ENCODE measurements at regions not wholly inside any gene's neighbourhood (a gene's known extent, or its start where the extent isn't known, plus 50 kb on each side); places are given as distances from the start of the nearest gene placed in this dataset.
"Not testable (repeated sequence)": the region's sequence is repeated elsewhere in the genome, so short reads cannot be mapped to it uniquely, and the experiment has no call there.

- Histone ChIP-seq H3K4me2 (ENCODE audit: insufficient read depth, low read length) (no peak overlapping the region), H3K79me2 (ENCODE audit: insufficient read depth, low read length) (no peaks in the 10 kb centered on the region), H3K4me3 (ENCODE audit: insufficient read depth, low read length) (no peak overlapping the region), H3K9me3 (ENCODE audit: low read depth, low read length) (no peaks in the 10 kb centered on the region), H4K20me1 (ENCODE audit: insufficient read depth, low read length) (no peaks in the 10 kb centered on the region), H3K36me3 (ENCODE audit: insufficient read depth, low read length) (no peaks in the 10 kb centered on the region), H2AFZ (ENCODE audit: low read length) (no peak overlapping the region), H3K27ac (ENCODE audit: low read depth, low read length) (no peak overlapping the region), H3K27me3 (ENCODE audit: insufficient read depth, low read length) (no peaks in the 10 kb centered on the region), H3K4me1 (ENCODE audit: insufficient read depth, low read length) (no peaks in the 10 kb centered on the region)
- no peak for TF ChIP-seq CTCF (IDR thresholded peaks at IDR 0.05; ENCODE audit: extremely low read depth, low read depth, low read length)
- DNase-seq (ENCODE audit: insufficient read length, low spot score, missing footprints), result peak; percentile 66
These were observed 89.1 kb downstream of the LARP7 start for GRCh38 chr4:112726041-112726440.

- not testable (repeated sequence) for H3K9me3 ChIP-seq (ENCODE audit: low read depth, low read length); H3K4me2 ChIP-seq (ENCODE audit: insufficient read depth, low read length); H3K36me3 ChIP-seq (ENCODE audit: insufficient read depth, low read length); H3K79me2 ChIP-seq (ENCODE audit: insufficient read depth, low read length); H3K27me3 ChIP-seq (ENCODE audit: insufficient read depth, low read length); H2AFZ ChIP-seq (ENCODE audit: low read length); DNase-seq (ENCODE audit: insufficient read length, low spot score, missing footprints); H4K20me1 ChIP-seq (ENCODE audit: insufficient read depth, low read length); H3K27ac ChIP-seq (ENCODE audit: low read depth, low read length); H3K4me1 ChIP-seq (ENCODE audit: insufficient read depth, low read length); H3K4me3 ChIP-seq (ENCODE audit: insufficient read depth, low read length)
These were observed 90.8 kb downstream of the LARP7 start for GRCh38 chr4:112727728-112728127.

- Histone ChIP-seq H3K9me3 (ENCODE audit: low read depth, low read length) (no peaks in the 10 kb centered on the region), H3K79me2 (ENCODE audit: insufficient read depth, low read length) (no peaks in the 10 kb centered on the region), H3K27ac (ENCODE audit: low read depth, low read length) (no peak overlapping the region), H3K36me3 (ENCODE audit: insufficient read depth, low read length) (no peaks in the 10 kb centered on the region), H4K20me1 (ENCODE audit: insufficient read depth, low read length) (no peaks in the 10 kb centered on the region), H3K4me3 (ENCODE audit: insufficient read depth, low read length) (no peak overlapping the region), H3K4me2 (ENCODE audit: insufficient read depth, low read length) (no peak overlapping the region), H3K27me3 (ENCODE audit: insufficient read depth, low read length) (no peaks in the 10 kb centered on the region), H2AFZ (ENCODE audit: low read length) (no peak overlapping the region), H3K4me1 (ENCODE audit: insufficient read depth, low read length) (no peaks in the 10 kb centered on the region)
- DNase-seq (ENCODE audit: insufficient read length, low spot score, missing footprints), result no peak
- TF ChIP-seq CTCF (IDR thresholded peaks at IDR 0.05; ENCODE audit: extremely low read depth, low read depth, low read length), result no peak
These were observed 94.8 kb downstream of the LARP7 start for GRCh38 chr4:112731715-112732114.

GRCh38 chr4:112732142-112732541, 95.2 kb downstream of the LARP7 start:
- no peaks in the 10 kb centered on the region for H3K36me3 ChIP-seq (ENCODE audit: insufficient read depth, low read length)
- H4K20me1 ChIP-seq (ENCODE audit: insufficient read depth, low read length), result no peaks in the 10 kb centered on the region
- no peak overlapping the region for H3K4me2 ChIP-seq (ENCODE audit: insufficient read depth, low read length)
- H3K9me3 ChIP-seq (ENCODE audit: low read depth, low read length), result no peaks in the 10 kb centered on the region
- no peak for TF ChIP-seq CTCF (IDR thresholded peaks at IDR 0.05; ENCODE audit: extremely low read depth, low read depth, low read length)
- no peak overlapping the region for H3K4me3 ChIP-seq (ENCODE audit: insufficient read depth, low read length)
- no peaks in the 10 kb centered on the region for H3K4me1 ChIP-seq (ENCODE audit: insufficient read depth, low read length)
- H2AFZ ChIP-seq (ENCODE audit: low read length), result no peak overlapping the region
- H3K27me3 ChIP-seq (ENCODE audit: insufficient read depth, low read length), result no peaks in the 10 kb centered on the region
- no peak for DNase-seq (ENCODE audit: insufficient read length, low spot score, missing footprints)
- no peaks in the 10 kb centered on the region for H3K79me2 ChIP-seq (ENCODE audit: insufficient read depth, low read length)
- no peak overlapping the region for H3K27ac ChIP-seq (ENCODE audit: low read depth, low read length)
